ENCODE measurements at regions not wholly inside any gene's neighbourhood (a gene's known extent, or its start where the extent isn't known, plus 50 kb on each side); places are given as distances from the start of the nearest gene placed in this dataset.
"Not testable (repeated sequence)": the region's sequence is repeated elsewhere in the genome, so short reads cannot be mapped to it uniquely, and the experiment has no call there.

DNA sequence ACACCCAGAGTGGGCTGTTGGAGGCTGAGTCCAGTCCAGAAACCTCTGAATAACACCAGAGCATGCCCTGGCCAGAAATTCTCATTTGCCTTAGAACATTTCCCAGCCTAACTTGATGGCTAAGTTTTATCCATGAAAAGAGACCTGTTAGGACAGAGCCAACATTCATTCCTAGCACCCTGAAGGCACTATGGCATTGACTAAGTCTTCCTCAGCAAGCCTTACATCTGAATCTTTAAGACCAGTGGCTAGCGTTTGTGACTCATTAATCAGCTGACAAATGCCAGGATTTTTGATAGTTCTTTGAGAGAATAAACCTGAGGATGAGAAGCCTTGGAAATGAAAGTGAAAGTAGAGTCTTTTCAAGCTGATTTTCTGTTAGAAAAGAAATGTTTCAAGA is 1087.1 kb upstream of the ALCAM start:
- no peak for DNase-seq (ENCODE audit: extremely low read depth in 1 of 2, low read depth in 1 of 2)

DNA sequence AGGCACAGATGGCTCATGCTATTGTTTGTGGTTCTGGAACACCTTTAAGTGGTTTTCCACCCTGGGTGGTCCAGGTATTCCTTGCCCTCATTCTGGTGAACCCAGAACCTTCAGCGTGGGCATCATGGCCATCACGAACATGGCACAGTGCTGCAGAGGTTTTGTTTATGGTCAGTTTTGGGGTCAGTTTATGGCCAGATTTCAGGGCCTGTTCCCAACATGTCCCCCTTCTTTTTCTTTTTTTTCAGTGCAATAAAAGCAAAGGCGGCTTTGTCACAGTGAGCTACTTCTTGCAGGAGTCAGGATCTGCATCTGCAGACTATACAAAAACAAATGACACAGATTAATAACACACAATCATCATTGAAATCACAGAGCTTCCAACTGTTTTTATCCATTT is 1085.0 kb upstream of the ALCAM start:
- DNase-seq (ENCODE audit: extremely low read depth in 1 of 2, low read depth in 1 of 2) = no peak

DNA sequence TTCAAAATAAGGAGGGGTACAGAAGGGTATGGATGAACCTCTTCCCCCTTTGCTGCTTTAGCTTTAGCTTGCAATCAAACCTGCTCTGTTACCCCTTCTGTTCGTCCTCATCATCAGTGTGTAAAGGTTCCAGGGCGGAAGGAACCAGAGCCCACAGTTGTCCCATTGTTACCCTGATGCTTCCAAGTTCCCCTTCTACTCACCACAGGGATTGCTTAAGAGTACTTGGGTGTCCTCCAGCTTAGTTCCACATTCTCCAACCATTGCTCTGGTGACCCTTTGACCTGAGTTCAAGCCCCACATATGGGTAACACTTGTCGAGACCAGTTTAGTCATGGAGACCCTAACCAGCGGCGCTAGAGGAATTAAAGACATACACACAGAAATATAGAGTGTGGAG is 1080.1 kb upstream of the ALCAM start:
- no peak for DNase-seq (ENCODE audit: extremely low read depth in 1 of 2, low read depth in 1 of 2)

DNA sequence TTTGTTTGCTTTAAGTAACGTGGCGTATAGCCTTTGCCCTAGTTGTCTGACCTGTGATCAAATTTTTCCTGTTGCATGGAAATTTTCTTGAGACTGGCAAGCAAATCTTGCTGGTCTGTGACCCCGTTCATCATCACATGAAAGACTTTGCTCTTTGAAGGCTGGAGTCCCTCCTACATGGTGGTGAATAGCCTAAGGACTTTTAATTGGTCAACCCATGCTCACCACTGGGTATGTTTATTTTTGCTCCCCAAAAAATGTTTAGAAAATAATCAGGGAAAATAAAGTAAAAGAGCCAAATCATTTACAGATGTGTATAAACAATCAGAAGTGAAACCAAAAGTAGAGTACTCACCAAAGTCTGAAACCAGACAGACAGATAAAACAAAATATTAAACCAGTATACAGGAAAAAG is 1075.3 kb upstream of the ALCAM start:
- DNase-seq (ENCODE audit: extremely low read depth in 1 of 2, low read depth in 1 of 2) = no peak

DNA sequence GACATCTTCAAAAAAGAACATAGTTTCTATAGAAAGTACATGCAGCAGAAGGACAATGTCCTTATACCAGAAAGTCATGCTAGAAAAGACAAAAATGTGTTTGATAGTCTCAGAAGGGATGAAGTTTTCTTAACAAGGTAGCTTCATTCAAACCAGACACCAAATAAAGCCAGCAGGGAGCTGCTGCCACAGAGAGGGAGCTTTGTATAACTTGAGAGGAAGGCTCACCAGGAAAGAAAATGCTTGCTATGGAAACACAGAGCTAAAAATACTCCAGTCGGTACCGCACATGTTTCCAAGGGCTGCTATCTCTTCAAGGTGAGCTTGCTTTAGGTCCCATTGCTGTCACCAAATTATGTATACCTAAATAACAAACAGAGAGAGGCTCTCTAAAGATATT is 1074.8 kb upstream of the ALCAM start:
- no peak for DNase-seq (ENCODE audit: extremely low read depth in 1 of 2, low read depth in 1 of 2)

DNA sequence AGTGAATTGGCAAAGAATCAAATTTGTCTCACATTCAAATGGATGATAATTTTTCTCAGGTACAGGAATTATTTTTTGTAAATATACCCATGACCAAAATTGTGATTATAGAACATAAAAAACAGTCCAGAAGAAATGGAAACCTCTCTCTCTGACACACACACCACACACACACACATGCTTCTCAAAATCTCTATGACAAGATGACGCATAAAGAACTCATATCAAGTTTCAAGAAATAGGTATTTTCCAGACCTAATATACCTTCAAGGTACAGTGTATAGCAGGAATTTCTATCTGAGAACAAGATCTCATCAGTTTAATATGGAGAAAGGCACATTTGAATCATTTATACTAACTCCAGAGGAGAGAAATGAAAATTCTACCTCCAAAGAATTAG is 1069.1 kb upstream of the ALCAM start:
- no peak for DNase-seq (ENCODE audit: extremely low read depth in 1 of 2, low read depth in 1 of 2)

DNA sequence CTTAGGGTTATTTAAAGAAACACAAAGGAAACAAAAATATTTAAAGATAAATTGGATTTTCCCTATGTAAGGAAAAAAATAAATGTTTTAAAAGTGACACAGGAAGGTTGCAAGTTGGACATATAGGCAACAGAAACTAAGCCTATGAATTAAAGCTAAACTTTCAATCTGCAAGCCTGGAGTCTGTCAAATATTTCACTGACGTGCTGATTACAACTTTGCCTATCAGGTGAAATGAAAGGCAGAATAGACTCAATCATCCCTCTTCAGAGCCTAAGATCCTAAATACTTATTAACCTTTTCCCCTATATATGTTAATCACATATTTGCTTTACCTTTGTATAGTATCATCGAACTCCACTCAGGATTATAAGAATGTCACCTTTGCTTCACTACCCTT is 1068.0 kb upstream of the ALCAM start:
- DNase-seq (ENCODE audit: extremely low read depth in 1 of 2, low read depth in 1 of 2) = no peak

DNA sequence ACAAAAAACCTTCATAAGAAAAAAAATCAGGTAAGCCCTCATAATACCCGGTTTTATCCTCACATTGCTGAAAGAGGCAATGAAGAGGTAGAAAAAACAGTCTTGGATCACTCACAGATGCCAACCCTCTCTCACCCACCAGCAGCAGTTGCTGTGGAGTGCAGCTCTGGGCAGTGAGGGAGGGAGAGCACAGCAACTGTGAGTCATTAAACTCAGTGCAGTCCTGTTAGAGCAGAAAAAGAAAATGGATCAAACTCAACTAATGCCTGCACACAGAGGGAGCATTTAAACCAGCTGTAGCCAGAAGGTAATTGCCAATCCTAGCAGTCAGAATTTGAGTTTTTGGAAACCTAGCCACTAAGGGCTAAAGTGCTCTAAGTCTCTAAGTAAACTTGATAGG is 1050.6 kb upstream of the ALCAM start:
- no peak for DNase-seq (ENCODE audit: extremely low read depth in 1 of 2, low read depth in 1 of 2)

DNA sequence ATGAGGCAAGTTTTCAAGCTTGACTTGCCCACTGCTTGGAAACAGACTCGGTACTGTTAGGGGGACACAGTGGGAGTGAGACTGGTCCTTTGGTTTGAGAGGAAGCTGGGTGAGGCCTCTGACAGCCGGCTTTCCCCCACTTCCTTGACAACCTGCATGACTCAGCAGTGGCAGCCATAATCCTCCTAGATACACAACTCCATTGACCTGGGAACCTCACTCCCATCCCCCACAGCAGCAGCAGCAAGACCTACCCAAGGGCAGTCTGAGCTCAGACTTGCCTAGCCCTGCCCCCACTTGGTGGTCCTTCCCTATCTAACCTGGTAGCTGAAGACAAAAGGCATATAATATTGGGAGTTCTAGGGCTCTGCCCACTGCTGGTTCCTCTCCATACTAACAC is 1043.5 kb upstream of the ALCAM start:
- no peak for DNase-seq (ENCODE audit: extremely low read depth in 1 of 2, low read depth in 1 of 2)

DNA sequence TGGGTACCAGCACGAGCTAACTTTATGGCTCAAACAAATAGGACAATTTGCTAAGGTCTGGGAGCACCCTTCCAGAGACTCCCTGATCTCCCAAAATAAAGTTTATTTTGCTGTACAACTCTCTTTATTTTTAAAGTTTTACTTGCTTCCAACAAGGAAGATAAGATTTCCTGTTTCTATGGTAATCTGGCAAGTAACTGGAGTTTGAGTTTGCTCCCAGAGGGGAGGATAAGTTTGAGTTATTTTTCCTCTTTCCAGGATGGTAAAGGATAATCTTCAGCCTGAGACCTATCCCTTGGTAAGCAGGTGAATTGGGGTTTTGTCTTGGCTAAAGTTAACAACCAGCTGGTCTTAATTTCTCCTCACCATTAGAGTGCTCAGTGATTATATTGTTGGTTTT is 1019.4 kb upstream of the ALCAM start:
- DNase-seq (ENCODE audit: extremely low read depth in 1 of 2, low read depth in 1 of 2) = no peak

DNA sequence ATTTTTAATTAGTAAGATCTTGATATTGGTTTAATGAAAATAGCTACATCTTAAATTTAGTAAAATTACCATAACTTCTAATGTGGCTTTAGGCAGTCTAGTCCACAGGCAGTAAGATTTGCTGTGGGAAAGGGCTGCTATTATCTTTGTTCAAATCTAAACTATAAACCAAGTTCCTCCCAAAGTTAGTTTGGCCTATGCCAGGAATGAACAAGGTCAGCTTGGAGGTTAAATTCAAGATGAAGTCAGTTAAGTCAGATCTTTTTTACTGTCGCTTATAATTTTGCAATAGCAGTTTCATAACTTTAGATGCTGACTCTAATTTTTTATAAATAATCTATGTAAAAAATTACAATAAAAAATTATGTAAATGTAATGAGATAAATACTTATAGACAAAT is 1016.9 kb upstream of the ALCAM start:
- no peak for DNase-seq (ENCODE audit: extremely low read depth in 1 of 2, low read depth in 1 of 2)

DNA sequence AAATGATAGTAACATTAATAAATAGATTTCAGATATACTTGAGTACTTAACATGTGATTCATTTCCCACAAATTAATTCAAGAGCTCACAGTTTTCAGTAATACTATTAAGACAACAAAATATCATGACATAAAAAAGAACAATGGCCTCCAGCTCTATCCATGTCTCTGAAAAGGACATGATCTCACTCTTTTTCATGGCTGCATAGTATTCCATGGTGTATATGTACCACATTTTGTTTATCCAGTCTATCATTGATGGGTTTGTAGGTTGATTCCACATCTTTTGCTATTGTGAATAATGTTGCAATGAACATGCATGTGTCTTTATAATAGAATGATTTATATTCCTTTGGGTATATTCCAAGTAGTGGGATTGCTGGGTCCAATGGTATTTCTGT is 1012.8 kb upstream of the ALCAM start:
- no peak for DNase-seq (ENCODE audit: extremely low read depth in 1 of 2, low read depth in 1 of 2)

DNA sequence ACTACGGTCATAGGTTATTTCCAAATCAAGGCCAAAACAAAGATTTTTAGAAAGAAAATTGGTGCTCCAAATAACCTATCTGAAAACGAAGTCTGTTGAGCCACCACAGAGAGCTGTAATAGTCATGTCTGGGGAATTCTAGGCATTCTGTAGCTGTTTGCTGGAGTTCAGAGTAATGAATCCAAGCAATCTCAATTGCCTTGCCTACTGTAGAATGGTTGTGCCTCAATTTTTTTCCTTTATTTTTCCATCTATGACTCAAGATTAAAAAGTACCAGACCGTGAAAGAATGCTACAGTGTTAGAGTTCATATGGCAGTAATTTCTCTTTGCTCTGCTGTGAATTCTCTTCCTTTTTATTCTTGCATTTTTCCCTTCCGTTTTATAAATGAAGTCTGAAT is 1007.2 kb upstream of the ALCAM start:
- DNase-seq (ENCODE audit: extremely low read depth in 1 of 2, low read depth in 1 of 2) = no peak

DNA sequence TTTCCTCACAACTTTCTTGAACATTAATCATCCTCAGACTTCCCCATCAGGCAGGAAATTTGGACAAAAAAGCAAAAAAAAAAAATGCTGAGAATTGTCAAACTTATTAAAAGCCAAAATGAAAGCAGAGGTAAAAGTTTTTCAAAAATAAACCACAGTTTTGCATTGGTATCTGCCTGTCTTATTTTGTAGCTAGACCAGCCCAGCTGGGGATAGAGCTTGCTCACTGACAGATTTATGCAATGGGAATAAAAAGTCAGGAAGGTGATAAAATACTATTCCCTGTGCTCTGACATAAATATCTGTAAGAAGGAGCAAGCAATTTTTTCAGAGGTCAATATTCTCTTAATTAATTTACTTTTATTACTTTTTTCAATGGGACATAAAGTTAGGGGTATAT is 1006.7 kb upstream of the ALCAM start:
- DNase-seq (ENCODE audit: extremely low read depth in 1 of 2, low read depth in 1 of 2) = no peak

DNA sequence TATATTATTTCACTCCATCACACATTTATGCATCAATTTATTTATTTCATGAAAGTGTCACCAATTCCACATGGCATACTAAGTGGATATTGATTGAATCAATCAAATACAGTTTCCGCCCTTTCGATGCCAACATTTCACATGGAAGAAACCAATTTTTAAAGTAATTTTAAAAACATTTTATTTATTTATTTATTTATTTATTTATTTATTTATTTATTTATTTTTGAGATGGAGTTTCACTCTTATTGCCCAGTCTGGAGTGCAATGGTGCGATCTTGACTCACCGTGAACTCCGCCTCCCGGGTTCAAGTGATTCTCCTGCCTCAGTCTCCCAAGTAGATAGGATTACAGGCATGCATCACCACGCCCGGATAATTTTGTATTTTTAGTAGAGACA is 1005.0 kb upstream of the ALCAM start:
- DNase-seq (ENCODE audit: extremely low read depth in 1 of 2, low read depth in 1 of 2) = not testable (repeated sequence)

DNA sequence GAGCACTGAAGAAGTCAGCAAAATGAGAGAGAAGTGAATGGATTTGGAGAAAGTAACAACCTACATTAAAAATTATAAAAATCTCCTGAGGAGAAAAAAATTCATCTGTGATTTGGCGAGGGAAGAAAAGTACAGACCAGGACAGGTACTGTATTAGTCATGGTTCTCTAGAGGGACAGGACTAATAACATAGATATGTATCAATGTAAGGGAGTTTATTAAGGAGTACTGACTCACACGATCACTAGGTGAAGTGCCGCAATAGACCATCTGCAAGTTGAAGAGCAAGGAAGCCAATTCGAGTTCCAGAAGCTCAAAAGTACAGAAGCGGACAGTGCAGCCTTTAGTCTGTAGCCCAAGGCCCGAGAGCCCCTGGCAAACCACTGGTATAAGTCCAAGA is 1004.4 kb upstream of the ALCAM start:
- DNase-seq (ENCODE audit: extremely low read depth in 1 of 2, low read depth in 1 of 2) = no peak

DNA sequence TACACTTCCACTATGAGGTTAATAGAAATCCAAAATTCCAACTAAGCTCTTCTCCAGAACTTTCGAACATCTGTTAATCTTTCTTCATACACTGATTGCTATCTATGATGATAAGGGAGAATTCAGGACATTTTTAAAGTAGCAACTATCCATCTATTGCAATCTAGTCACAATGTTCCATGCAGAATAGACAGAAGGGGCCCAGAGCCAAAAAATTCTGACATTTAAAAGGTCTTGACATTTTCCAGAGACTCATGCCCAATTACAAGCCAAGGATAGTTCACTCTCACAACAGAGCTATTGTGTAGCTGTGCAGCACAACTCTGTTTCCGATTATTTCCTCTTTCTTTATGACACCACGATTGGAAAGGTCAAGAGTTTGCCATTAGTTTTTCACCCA is 999.7 kb upstream of the ALCAM start:
- DNase-seq (ENCODE audit: extremely low read depth in 1 of 2, low read depth in 1 of 2) = no peak

DNA sequence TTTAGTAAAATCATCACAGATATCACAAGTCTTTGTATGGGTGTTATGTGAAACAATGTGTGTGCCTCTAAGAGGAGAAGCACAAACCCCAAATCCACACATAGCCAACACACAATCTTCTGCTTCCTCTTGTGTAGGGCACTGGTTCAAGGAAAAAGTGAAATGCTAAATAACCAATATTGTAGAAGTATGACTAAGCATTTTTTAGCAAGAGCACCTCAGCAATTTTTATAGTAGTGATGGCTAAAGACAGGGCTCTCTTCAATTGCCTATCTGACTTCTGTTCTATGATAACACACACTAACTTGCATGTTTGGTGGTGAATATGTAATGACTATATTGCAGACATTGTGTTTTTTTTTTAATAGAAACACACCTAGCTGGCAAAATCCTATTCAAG is 997.9 kb upstream of the ALCAM start:
- no peak for DNase-seq (ENCODE audit: extremely low read depth in 1 of 2, low read depth in 1 of 2)

DNA sequence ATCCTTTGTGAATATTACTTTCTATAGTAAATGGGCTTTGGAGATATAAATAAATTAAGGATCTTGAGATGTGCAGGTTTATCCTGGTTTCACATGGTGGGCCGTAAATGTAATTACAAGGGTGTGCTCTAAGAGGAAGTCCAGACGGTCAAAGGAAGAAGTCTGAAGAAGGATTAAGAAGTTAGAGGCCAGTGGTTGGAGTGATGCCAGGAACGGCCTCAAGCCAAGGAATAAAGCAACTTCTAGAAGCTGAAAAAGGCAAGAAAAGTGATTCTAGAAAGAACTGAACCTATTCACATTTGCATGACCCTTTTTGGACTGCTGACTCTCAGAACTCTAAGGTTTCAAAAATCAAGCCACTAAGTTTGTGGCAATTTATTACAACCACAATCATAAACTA is 981.3 kb upstream of the ALCAM start:
- DNase-seq (ENCODE audit: extremely low read depth in 1 of 2, low read depth in 1 of 2) = no peak

DNA sequence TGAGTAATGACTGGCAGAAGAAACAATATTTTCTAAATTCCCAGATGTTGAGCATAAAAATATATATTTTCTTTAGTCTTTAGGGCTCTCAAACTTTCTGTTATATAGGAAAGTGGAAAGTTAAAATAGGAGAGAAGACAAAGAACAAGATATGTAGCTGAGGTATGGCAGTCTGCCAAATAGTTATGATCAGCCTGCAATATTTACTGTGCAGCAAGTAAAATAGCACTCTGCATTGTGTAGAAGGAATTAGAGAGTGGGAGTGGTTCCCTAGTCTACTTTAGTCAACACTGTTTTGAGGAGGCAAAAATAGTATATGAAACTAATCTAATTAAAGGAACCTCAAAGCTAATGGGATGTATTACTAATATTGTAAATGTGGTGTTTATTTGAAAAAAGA is 978.1 kb upstream of the ALCAM start:
- DNase-seq (ENCODE audit: extremely low read depth in 1 of 2, low read depth in 1 of 2) = no peak

DNA sequence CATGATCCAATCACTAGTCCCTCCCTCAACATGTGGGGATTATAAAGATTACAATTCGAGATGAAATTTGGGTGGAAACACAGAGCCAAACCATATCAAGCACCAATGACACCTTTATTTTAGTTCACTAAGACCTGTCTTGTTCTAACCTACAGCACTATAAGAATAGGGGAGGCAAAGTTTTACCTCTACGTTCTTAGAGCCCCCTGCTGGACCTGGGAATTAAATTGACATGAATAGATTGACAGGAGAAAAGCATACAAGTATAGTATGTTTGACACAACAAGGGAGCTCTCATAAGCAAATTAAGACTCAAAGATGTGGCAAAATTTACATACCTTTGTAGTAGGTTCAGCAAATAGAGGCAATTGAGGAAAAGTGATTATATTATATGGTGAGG is 974.4 kb upstream of the ALCAM start:
- DNase-seq (ENCODE audit: extremely low read depth in 1 of 2, low read depth in 1 of 2) = no peak

DNA sequence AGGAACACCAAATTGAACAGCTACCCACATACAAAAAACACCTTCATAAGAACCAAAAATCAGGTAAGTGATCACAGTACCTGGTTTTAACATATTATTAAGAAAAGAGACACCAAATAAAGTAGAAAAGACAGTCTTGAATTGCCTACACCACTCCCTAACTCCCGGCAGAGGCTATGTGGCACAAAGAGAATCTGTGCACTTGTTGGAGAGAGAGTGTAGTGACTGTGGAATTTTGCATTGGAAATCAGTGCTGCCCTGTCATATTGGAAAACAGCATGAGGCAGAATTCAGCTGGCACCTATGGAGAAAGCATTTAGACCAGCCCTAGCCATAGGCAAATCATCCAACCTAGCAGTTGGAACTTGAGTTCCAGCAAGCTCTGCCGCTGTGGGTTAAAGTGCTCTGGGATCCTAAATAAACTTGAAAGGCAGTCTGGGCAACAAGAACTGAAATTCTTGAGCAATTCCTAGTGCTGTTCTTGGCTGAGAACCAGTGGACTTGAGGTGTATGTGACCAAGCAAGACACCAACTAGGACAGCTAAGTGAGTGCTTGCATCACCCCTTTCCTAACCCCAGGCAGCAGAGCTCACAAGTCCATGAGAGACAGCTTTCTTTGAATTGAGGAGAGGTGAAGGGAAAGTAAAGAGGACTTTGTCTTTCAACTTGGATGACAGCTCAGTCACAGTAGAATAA is 969.6 kb upstream of the ALCAM start:
- DNase-seq (ENCODE audit: extremely low read depth in 1 of 2, low read depth in 1 of 2) = no peak

DNA sequence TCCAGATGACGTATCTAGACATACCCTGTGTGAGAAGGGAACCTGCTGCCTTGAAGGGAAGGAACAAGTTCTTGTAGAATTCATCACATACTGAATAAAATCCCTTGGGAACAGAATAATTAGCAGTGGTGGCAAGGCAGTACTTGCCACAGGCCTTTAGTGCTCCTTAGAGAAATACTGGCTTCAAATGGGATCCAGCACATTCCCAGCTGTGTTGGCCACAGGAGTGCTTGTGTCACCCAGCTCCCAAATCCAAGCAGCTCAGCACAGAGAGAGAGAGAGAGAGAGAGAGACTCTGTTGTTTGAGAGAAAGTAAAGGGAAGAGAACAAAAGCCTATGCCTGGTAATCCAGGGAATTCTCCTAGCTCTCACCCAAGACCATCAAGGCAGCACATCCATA is 969.0 kb upstream of the ALCAM start:
- no peak for DNase-seq (ENCODE audit: extremely low read depth in 1 of 2, low read depth in 1 of 2)

DNA sequence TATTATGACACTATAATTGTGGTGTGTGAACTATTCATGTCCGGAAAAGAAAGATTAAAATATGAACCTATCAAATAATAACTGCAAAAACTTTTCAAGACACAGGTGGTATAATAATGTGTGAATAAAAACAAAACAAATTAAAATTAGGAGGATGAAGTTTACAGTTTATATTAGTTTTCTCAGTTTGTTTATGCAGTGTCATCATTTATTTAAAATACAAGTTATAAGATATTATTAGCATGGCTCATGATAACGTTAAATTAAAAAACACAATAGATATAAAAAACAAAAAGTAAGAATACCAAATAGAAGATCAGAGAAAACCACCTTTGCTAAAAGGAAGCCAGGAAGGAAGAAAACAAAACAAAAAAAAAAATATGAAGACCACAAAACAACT is 963.8 kb upstream of the ALCAM start:
- DNase-seq (ENCODE audit: extremely low read depth in 1 of 2, low read depth in 1 of 2) = no peak
